IPS DF 6.9 (cell line): ENCODE measurements at regions not wholly inside any gene's neighbourhood (a gene's known extent, or its start where the extent isn't known, plus 50 kb on each side); places are given as distances from the start of the nearest gene placed in this dataset.
"Not testable (repeated sequence)": the region's sequence is repeated elsewhere in the genome, so short reads cannot be mapped to it uniquely, and the experiment has no call there.

Source experiments
- DNase-seq: peaks from one replicate; pipeline ENCODE4 v3.0.0-alpha.2; 2013; ENCODE audit warnings: low read depth, low spot score
- H3K27ac ChIP-seq: one replicate; pipeline ENCODE4 v1.5.1; 2013; ENCODE audit warnings: low read length, control low read depth
- H3K27me3 ChIP-seq: 2 replicates; pipeline ENCODE4 v1.6.1; 2013; ENCODE audit warnings: mild to moderate bottlenecking, low read length; ENCODE audit not compliant: control insufficient read depth, insufficient read depth
- H3K36me3 ChIP-seq: 2 replicates; pipeline ENCODE4 v1.6.1; 2013; ENCODE audit warnings: low read length; ENCODE audit not compliant: control insufficient read depth, insufficient read depth
- H3K4me1 ChIP-seq: 2 replicates; pipeline ENCODE4 v1.6.1; 2013; ENCODE audit warnings: low read length; ENCODE audit not compliant: control insufficient read depth, insufficient read depth
- H3K4me3 ChIP-seq: 2 replicates; pipeline ENCODE4 v1.5.1; 2013; ENCODE audit warnings: mild to moderate bottlenecking, low read length
- H3K9me3 ChIP-seq: 2 replicates; pipeline ENCODE4 v1.6.1; 2013; ENCODE audit warnings: low read length, inconsistent platforms; ENCODE audit not compliant: control insufficient read depth, insufficient read depth
- WGBS: extraction: QIAGEN DNeasy Blood & Tissue Kit; methylation state at CpG from one replicate; pipeline ENCODE4 v1.1.7; 2013; ENCODE audit warnings: mixed read lengths, missing lambda C conversion rate; ENCODE audit not compliant: insufficient read length, insufficient coverage; 5-methylcytosine and 5-hydroxymethylcytosine counted together

DNA sequence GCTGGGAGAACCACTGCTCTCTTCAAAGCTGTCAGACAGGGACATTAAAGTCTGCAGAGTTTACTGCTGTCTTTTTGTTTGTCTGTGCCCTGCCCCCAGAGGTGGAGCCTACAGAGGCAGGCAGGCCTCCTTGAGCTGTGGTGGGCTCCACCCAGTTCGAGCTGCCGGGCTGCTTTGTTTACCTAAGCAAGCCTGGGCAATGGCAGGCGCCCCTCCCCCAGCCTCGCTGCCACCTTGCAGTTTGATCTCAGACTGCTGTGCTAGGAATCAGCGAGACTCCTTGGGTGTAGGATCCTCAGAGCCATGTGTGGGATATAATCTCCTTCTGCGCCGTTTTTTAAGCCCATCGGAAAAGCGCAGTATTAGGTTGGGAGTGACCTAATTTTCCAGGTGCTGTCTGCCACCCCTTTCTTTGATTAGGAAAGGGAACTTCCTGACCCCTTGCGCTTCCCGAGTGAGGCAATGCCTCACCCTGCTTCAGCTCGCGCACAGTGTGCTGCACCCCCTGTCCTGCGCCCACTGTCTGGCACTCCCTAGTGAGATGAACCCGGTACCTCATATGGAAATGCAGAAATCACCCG lies 298.3 kb upstream of the MIS18BP1 start:
- DNase-seq, H3K27ac ChIP-seq, H3K27me3 ChIP-seq, H3K9me3 ChIP-seq, H3K36me3 ChIP-seq, H3K4me1 ChIP-seq: not testable (repeated sequence)
- H3K4me3 ChIP-seq: peak overlapping the region; percentile 46; the same call in 1 of the 2 replicates
- WGBS: no CpG with 5 or more reads among the region's 16 CpGs

DNA sequence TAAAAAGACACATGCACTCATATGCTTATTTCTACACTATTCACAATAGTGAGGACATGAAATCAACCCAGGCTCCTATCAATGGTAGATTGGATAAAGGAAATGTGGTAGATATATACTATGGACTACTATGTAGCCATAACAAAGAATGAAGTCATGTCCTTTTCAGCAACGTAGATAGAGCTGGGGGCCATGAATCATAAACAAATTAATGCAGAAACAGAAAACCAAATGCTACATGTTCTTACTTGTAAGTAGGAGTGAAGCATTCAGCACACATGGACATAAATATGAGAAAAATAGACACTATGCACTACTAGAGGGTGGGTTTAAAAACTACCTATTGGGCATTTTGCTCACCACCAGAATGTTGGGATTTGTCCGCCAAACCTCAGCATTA lies 278.0 kb upstream of the MIS18BP1 start:
- H3K9me3 ChIP-seq: peaks cover under 1% of the 10 kb centered on the region; the same call in 1 of the 2 replicates
- no peaks in the 10 kb centered on the region for H3K27me3 ChIP-seq
- no peak overlapping the region for H3K27ac ChIP-seq
- peaks cover 2% of the 10 kb centered on the region; the same call in 1 of the 2 replicates for H3K4me1 ChIP-seq
- no peaks in the 10 kb centered on the region for H3K36me3 ChIP-seq
- no peak for DNase-seq
- no peak overlapping the region for H3K4me3 ChIP-seq
- no CpG with 5 or more reads among the region's 2 CpGs for WGBS

DNA sequence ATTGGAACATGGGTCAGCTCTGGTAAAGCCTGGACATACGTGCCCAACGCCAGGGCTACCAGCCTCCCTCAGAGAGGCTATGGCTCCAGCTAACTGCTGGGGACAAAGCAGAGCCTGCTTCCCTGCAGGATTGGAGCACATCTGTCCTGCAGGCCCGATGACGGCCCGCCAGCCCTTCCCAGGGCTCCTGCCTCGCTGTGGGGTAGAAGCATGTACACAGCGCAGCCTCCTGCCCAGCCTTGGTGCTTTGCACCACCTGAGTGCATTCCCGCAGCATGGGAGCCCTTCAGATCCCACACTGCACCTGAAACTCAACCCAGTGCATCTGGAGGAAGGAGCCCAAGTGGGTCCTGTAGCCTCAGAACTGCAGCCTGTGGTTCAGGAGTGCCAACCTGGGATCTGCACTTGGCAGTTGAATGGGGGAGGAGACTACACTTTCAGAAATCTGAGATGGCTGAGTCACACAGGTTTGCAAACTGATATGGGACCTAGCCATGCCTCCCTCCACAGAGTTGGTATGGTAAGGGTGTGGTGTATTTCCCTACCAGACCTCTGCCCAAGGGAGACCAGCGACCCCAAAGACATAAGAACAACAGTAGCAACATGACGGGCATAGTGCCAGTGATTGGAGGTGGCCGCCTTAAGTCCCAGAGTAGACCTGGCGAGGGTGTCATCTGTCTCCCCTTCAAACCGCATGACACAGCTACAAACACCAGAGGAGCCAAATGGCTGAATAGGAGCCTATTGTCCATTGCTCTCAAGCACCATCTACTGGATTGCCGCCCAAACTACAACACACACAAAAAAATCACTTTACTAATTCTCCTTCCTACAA lies 273.9 kb upstream of the MIS18BP1 start:
- WGBS: 100% methylated on average over 1 of the region's 14 CpGs
- H3K9me3 ChIP-seq: no peaks in the 10 kb centered on the region
- H3K27me3 ChIP-seq: no peaks in the 10 kb centered on the region
- H3K4me3 ChIP-seq: no peak overlapping the region
- H3K27ac ChIP-seq: no peak overlapping the region
- peak; percentile 52 for DNase-seq
- H3K4me1 ChIP-seq: peaks cover 2% of the 10 kb centered on the region; the same call in 1 of the 2 replicates
- H3K36me3 ChIP-seq: no peaks in the 10 kb centered on the region

DNA sequence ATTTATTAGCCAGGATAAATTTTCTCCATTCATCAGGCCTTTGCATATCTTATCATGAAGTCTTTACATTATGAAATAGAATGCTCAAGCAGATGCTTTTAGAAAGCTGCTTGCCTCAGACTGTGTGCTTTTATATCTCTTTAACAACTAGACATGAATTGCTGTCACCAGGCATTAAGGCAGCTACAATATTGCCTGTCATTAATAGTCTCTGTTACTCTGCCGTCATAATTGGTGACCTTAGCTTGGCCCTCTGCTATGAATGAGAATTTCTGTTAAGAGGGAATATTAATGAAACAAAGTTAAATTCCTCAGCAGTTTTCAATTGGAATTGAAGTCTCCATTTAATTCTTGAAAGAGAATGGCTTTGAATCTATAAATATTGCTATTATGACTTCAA lies 266.8 kb upstream of the MIS18BP1 start:
- Histone ChIP-seq H3K9me3 (no peaks in the 10 kb centered on the region), H3K4me3 (no peak overlapping the region), H3K4me1 (no peaks in the 10 kb centered on the region), H3K36me3 (no peaks in the 10 kb centered on the region), H3K27ac (no peak overlapping the region), H3K27me3 (no peaks in the 10 kb centered on the region)
- DNase-seq: no peak
- WGBS: no CpG with 5 or more reads among the region's 1 CpG

DNA sequence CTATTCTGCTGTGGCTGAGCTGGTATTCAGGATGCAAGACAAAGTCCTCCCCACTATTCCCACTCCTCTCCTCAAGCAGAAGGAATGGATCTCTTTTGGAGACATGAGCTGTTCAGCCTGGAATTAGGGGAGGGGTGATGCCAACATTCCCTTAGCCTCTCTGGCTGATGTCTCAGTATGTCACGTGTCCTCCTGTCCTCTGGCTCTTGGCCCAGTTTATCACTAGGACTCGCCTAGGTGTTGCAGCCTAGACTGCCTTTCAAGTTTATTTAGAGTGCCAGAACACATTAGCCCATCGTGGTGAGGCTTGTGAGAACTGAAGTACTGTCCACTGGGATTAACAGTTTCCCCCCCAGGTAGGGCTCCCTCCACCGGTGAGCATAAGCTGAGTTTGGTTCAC lies 239.9 kb upstream of the MIS18BP1 start:
- Histone ChIP-seq H3K27ac (no peak overlapping the region), H3K27me3 (no peaks in the 10 kb centered on the region), H3K4me1 (no peaks in the 10 kb centered on the region), H3K4me3 (no peak overlapping the region), H3K36me3 (no peaks in the 10 kb centered on the region), H3K9me3 (no peaks in the 10 kb centered on the region)
- DNase-seq: no peak
- WGBS: no CpG with 5 or more reads among the region's 4 CpGs

DNA sequence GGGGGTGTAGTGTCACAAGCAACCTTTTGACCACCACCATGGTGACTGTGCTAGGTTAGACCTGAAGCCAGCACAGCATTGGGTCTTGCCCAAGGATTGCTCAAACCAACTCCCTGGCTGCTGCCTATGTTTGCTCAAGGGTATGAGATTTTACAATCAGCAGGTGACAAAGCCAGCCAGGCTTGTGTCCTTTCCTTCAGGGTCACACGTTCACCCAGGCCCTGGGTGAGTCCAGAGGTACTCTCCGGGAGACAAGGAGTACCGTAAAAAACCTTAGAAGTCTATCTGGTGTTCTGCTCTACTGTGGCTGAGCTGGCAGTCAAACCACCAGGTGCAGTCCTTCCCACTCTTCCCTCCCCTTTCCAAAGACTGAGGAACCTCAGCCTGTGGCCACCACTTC lies 238.9 kb upstream of the MIS18BP1 start:
- no CpG with 5 or more reads among the region's 3 CpGs for WGBS
- H3K4me3 ChIP-seq: no peak overlapping the region
- no peaks in the 10 kb centered on the region for H3K4me1 ChIP-seq
- H3K27me3 ChIP-seq: no peaks in the 10 kb centered on the region
- H3K9me3 ChIP-seq: no peaks in the 10 kb centered on the region
- no peak overlapping the region for H3K27ac ChIP-seq
- no peaks in the 10 kb centered on the region for H3K36me3 ChIP-seq
- no peak for DNase-seq

DNA sequence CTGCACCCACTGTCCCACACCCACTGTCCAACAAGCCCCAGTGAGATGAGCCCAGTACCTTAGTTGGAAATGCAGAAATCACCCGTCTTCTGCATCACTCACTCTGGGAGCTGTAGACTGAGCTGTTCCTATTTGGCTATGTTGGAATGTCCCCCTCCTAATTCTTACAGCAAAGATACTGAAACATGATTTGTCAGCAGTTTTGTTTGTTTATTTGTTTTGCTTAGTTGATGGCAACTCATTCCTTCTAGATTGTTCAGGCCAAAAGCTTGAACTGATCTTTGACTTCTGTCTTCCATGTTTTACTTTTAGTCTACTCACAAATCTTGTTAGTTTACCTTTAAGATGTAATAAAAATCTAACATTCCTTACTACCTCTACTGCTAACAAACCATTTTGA lies 233.6 kb upstream of the MIS18BP1 start:
- no peaks in the 10 kb centered on the region for H3K36me3 ChIP-seq
- no peak overlapping the region for H3K27ac ChIP-seq
- WGBS: no CpG with 5 or more reads among the region's 1 CpG
- DNase-seq: no peak
- H3K9me3 ChIP-seq: no peaks in the 10 kb centered on the region
- H3K27me3 ChIP-seq: no peaks in the 10 kb centered on the region
- no peak overlapping the region for H3K4me3 ChIP-seq
- H3K4me1 ChIP-seq: no peaks in the 10 kb centered on the region

DNA sequence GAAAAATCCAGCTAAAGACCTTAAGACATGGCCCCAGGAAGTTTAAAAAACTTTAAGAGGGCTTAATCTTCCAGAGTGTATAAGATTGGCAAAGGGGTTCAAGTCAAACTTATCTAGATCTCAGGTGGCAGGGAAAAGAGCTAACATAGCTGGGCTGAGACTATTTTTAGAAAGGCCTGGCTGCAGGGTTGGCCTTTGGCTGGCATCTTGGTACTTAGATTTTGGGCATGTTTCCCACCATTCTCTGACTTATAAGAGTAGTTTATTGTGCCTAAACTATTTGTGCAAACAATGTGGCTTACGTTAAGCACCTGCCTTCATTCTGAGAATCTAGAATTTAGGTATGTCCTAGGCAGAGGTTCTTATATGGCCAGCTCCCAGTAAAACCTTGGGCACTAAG lies 214.0 kb upstream of the MIS18BP1 start:
- no CpG with 5 or more reads among the region's 1 CpG for WGBS
- H3K9me3 ChIP-seq: no peaks in the 10 kb centered on the region
- H3K4me3 ChIP-seq: no peak overlapping the region
- H3K36me3 ChIP-seq: no peaks in the 10 kb centered on the region
- H3K27me3 ChIP-seq: no peaks in the 10 kb centered on the region
- DNase-seq: no peak
- H3K4me1 ChIP-seq: peaks cover 1% of the 10 kb centered on the region; the same call in 1 of the 2 replicates
- H3K27ac ChIP-seq: no peak overlapping the region

DNA sequence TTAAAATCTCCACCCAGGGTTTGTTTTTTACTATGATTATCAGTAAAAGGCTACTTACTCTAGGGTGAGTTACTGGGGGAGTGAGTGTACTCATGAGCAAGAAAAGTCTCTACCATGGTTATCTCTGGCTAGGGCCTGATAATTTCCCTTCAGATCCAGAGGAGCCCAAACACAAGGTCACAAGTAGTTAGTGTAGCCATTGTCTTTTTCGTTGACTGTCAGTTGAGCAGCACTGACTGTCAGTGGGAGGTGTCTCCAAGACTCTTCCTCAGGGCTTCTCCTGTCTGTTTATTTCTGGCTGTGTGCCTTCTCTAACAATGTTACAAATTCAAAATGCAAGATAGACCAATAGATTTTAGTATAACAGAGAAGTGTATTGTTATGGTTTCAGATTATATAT lies 181.2 kb upstream of the MIS18BP1 start:
- H3K4me1 ChIP-seq: no peaks in the 10 kb centered on the region
- no peak overlapping the region for H3K4me3 ChIP-seq
- no CpG with 5 or more reads among the region's 1 CpG for WGBS
- no peaks in the 10 kb centered on the region for H3K27me3 ChIP-seq
- H3K27ac ChIP-seq: no peak overlapping the region
- H3K36me3 ChIP-seq: no peaks in the 10 kb centered on the region
- H3K9me3 ChIP-seq: no peaks in the 10 kb centered on the region
- DNase-seq: no peak

DNA sequence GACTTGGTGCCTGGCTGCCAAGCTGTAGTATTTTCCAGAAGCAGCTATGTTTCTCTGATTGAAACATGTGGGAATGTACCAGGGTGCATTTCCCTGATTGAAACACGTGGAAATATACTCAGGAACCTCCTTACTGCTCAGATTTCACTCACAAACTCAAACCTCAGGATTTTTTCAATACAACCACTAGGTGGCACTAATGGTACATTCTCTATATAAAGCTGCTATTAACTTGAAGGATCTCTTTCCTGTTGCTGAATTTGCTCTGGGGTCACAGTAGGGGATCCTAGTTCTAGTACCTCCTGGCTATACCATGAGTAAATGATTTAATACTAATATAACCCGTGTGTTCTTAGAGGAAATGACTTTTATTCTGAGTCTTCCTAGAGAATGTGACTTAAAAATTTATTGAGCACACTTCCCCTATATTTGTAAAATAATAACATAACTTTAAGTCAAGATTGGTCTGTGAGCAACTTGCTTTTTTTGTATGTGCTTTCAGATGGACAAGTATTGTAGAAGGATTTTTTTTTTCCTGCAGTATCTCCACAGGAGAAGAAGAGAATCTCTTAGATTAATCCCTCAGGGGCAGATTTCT lies 173.8 kb upstream of the MIS18BP1 start:
- no peaks in the 10 kb centered on the region for H3K36me3 ChIP-seq
- no peaks in the 10 kb centered on the region for H3K4me1 ChIP-seq
- no peak overlapping the region for H3K4me3 ChIP-seq
- no CpG with 5 or more reads among the region's 2 CpGs for WGBS
- no peak overlapping the region for H3K27ac ChIP-seq
- no peaks in the 10 kb centered on the region for H3K9me3 ChIP-seq
- no peaks in the 10 kb centered on the region for H3K27me3 ChIP-seq
- DNase-seq: peak; percentile 63
